ENCODE measurements at regions not wholly inside any gene's neighbourhood (a gene's known extent, or its start where the extent isn't known, plus 50 kb on each side); places are given as distances from the start of the nearest gene placed in this dataset.

GRCh38 chr1:214213136-214213535 is 67.8 kb upstream of the SMYD2 start:
- TF ChIP-seq ZFP3 (CRISPR knock-in tag; IDR thresholded peaks at IDR 0.05) (no peak), ISL1 (CRISPR knock-in tag; IDR thresholded peaks at IDR 0.05) (no peak), CSDC2 (CRISPR knock-in tag; IDR thresholded peaks at IDR 0.05) (no peak), RARB (CRISPR knock-in tag; IDR thresholded peaks at IDR 0.05) (no peak), ARNTL (CRISPR knock-in tag; IDR thresholded peaks at IDR 0.05; ENCODE audit: borderline replicate concordance, low read depth) (no peak), ZC3H10 (CRISPR knock-in tag; IDR thresholded peaks at IDR 0.05) (no peak), ZNF8 (CRISPR knock-in tag; IDR thresholded peaks at IDR 0.05) (no peak)
- TF ChIP-seq, protein P1, sequence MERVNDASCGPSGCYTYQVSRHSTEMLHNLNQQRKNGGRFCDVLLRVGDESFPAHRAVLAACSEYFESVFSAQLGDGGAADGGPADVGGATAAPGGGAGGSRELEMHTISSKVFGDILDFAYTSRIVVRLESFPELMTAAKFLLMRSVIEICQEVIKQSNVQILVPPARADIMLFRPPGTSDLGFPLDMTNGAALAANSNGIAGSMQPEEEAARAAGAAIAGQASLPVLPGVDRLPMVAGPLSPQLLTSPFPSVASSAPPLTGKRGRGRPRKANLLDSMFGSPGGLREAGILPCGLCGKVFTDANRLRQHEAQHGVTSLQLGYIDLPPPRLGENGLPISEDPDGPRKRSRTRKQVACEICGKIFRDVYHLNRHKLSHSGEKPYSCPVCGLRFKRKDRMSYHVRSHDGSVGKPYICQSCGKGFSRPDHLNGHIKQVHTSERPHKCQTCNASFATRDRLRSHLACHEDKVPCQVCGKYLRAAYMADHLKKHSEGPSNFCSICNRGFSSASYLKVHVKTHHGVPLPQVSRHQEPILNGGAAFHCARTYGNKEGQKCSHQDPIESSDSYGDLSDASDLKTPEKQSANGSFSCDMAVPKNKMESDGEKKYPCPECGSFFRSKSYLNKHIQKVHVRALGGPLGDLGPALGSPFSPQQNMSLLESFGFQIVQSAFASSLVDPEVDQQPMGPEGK (CRISPR knock-in tag; IDR thresholded peaks at IDR 0.05; ENCODE audit: borderline replicate concordance) = no peak

All from SK-N-SH treated with all-trans-retinoic acid at 6 μM for 48 hours (cell line).